H1 (cell line): ENCODE measurements at regions not wholly inside any gene's neighbourhood (a gene's known extent, or its start where the extent isn't known, plus 50 kb on each side); places are given as distances from the start of the nearest gene placed in this dataset.

Experiments
- POLR2A ChIP-seq, 2 experiments: IDR thresholded peaks; 1 replicate in 1 of 2; 2 replicates in 1 of 2; pipeline ENCODE4 v1.6.1; 2011; ENCODE audit warnings: low read depth in 2 of 2, low read length in 2 of 2, mild to moderate bottlenecking in 2 of 2; ENCODE audit errors: control extremely low read depth in 1 of 2
- SP2 ChIP-seq: IDR thresholded peaks from 2 replicates; pipeline ENCODE4 v1.6.1; 2012; ENCODE audit warnings: mild to moderate bottlenecking, low read length, inconsistent platforms
- TBP ChIP-seq: IDR thresholded peaks from 2 replicates; pipeline ENCODE4 v1.6.1; 2011; ENCODE audit warnings: low read depth, low read length, improper control_type of control experiment
- TF ChIP-seq, protein P1 (sequence below), 3 experiments: IDR thresholded peaks; 1 replicate in 2 of 3; 2 replicates in 1 of 3; pipeline versions ENCODE4 v1.5.1 to v1.6.1; 2011; ENCODE audit warnings: low read length in 3 of 3, mild to moderate bottlenecking in 3 of 3, inconsistent platforms in 2 of 3, low read depth in 1 of 3, moderate library complexity in 1 of 3; ENCODE audit not compliant: insufficient read depth in 1 of 3; ENCODE audit errors: control extremely low read depth in 1 of 3

DNA sequence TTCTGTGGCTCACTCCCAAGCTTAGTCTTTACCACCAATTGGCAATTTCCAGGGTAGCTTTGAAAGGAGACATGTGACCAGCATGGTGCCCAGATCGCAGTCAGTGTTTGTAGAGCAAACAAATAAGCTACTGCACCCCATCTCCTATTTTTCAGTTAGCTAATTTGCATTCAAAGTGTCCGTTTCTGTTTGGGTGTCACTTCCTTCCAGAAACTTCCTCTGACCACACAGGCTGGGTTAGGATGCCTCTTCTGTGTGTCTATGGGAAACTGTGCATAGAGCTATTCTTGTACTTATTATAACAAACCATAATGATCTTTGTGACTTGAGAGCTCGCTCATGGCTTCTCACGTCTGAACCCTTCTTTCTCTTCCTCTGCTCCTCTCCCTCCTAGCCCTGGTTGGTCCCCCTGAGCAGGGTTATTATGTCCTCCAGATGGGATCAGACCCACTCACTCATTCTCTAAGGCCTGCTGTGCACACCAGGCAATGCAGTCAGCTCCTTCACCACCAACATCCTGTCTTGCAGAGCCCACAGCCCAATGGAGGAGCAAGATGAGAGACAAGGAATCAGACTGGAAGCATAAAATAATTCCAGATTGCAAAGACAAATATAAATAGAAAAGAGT is 101.2 kb upstream of the ALK start:
- TF ChIP-seq SP2 (no peak), POLR2A (IDR thresholded peaks at IDR 0.05; ENCODE audit: control extremely low read depth in 1 of 2, low read depth in 2 of 2, low read length in 2 of 2) (no peak), TBP (no peak)
- TF ChIP-seq, protein P1, sequence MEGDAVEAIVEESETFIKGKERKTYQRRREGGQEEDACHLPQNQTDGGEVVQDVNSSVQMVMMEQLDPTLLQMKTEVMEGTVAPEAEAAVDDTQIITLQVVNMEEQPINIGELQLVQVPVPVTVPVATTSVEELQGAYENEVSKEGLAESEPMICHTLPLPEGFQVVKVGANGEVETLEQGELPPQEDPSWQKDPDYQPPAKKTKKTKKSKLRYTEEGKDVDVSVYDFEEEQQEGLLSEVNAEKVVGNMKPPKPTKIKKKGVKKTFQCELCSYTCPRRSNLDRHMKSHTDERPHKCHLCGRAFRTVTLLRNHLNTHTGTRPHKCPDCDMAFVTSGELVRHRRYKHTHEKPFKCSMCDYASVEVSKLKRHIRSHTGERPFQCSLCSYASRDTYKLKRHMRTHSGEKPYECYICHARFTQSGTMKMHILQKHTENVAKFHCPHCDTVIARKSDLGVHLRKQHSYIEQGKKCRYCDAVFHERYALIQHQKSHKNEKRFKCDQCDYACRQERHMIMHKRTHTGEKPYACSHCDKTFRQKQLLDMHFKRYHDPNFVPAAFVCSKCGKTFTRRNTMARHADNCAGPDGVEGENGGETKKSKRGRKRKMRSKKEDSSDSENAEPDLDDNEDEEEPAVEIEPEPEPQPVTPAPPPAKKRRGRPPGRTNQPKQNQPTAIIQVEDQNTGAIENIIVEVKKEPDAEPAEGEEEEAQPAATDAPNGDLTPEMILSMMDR (IDR thresholded peaks at IDR 0.05; ENCODE audit: control extremely low read depth in 1 of 3, insufficient read depth in 1 of 3, low read depth in 1 of 3, low read length in 3 of 3) = no peak
